Smooth muscle cell of the brain vasculature (primary cell): ENCODE measurements at regions not wholly inside any gene's neighbourhood (a gene's known extent, or its start where the extent isn't known, plus 50 kb on each side); places are given as distances from the start of the nearest gene placed in this dataset.
"Not testable (repeated sequence)": the region's sequence is repeated elsewhere in the genome, so short reads cannot be mapped to it uniquely, and the experiment has no call there.

Experiments used
- DNase-seq: peaks from one replicate; pipeline ENCODE4 v3.0.0-alpha.2; 2012; ENCODE audit warnings: low read depth, low spot score

GRCh38 chr18:8989855-8990254, 112.6 kb upstream of the NDUFV2 start:
- no peak for DNase-seq

- DNase-seq: no peak
Measured at GRCh38 chr18:8990276-8991031, 112.0 kb upstream of the NDUFV2 start.

GRCh38 chr18:8991155-8991554, 111.3 kb upstream of the NDUFV2 start:
- no peak for DNase-seq

- not testable (repeated sequence) for DNase-seq
Measured at GRCh38 chr18:8992500-8992899, 110.0 kb upstream of the NDUFV2 start.

DNA sequence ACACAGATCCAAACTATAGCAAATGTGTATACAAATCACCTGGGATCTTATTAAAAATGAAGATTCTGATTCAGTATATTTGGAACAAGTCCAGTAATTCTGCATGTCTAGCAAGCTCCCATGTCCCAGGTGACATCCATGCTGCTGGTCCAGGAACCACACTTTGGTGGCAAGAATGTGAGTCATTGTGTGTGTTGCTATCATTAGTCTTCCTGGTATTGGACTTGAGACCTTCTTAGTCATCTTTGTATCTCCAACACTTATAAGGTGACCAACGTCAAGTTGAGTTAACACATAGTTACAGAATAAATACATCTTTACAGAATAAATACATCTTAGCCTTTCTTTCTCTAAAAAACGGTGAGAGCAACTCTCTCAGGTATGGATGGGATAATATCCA, 107.9 kb upstream of the NDUFV2 start:
- DNase-seq: no peak

- no peak for DNase-seq
Measured at GRCh38 chr18:8995096-8995495, 107.4 kb upstream of the NDUFV2 start.

DNA sequence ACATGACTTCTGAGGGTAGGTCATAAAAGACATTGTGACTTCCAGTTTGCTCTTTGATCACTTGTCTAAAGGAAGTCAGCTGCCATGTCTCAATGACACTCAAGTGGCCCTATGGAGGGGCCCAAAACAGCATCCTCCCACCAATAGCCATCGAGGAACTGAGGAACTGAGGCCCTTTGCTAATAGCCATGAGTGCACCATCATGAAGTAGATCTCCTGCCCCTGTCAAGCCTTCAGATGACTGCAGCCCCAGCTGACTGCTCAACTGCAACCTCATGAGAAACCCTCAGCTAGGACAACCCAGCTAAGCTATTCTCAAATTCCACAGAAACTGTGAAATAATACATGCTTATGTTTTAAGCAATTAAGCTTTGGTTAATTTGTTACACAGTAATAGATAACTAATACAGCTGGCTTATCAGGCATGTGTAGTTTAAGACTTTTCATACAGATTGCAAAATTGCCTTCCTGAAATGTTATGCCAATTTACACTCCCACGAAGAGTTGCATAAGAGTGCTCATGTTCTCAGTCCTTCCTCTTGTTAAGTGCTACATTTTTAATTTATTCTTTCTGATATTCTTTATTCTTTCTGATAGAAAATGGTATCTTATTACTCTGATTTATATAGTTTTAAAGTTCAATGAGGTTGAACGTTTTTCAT, 105.6 kb upstream of the NDUFV2 start:
- DNase-seq: no peak

DNA sequence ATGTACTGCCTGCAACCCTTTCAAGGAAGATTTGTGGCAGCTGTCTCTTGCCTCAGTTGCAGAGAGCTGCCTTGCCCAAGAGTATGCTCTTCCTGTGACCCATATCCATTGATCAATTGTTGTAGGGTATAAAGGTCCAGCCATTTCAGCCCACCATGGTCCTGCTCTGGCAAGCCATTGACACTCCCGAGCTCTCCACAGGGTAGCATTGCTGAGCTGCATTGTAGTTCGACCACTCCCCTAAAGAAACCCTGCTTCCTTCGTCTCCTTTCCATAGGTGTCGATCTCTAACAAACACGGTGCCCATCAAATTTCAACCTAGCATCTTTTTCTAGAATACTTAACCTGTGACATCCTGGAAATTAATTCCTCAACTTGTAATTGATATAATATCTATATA, 104.9 kb upstream of the NDUFV2 start:
- no peak for DNase-seq

DNA sequence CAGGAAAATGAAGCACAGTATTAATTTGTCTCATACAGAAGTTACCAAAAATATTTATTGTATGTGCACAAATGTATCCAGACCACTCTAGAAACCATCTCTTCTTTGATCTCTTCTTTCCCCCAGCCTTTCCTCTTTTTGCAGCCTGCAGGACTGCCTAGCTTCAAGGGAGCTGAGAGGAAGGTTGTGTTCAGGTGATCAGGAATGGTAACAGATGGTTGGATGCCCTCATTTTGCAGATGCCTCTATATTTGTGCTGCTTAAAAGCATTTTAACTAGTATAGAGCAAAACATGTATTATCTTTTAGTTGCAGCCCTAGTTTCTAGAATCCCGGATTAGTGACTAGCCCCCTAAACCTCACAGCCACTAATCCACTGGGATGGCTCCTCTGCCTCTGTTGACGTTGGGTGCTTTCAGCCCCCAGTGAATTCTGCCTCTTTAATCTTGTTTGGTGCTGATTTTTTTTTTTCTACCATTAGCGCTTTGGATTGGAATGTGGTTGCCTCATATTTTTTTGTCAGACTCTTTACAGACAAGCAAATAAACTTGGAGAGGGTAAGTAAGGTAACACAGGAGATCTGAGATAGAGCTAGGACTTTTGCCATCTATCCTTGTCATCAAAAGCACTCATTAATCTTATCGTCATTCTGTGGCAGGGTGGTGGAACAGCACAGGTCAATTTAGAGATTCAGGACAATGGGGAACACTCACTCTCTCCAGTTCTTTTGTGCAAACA, 103.8 kb upstream of the NDUFV2 start:
- no peak for DNase-seq

DNA sequence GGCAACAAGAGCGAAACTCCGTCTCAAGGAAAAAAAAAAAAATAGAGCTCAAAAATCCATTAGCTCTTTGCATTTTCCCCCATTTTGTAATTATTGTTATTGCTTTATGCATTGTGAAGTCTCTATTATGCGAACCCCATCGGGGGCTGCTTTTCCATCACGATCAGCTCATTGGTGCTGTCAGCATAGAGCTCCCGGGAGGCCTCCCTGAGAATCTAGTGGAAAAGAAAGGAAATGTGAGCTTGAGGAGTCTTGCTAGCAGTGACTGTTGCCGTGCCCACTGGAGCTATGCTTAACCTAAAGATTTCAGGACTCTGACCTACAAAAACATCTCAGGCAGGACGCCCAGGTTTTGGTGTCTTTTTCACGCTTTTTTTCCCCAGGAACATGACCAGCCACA, 102.6 kb upstream of the NDUFV2 start:
- DNase-seq: no peak

- DNase-seq: no peak
Measured at GRCh38 chr18:9000733-9001132, 101.8 kb upstream of the NDUFV2 start.

- DNase-seq: no peak
Measured at GRCh38 chr18:9001209-9001608, 101.3 kb upstream of the NDUFV2 start.

DNA sequence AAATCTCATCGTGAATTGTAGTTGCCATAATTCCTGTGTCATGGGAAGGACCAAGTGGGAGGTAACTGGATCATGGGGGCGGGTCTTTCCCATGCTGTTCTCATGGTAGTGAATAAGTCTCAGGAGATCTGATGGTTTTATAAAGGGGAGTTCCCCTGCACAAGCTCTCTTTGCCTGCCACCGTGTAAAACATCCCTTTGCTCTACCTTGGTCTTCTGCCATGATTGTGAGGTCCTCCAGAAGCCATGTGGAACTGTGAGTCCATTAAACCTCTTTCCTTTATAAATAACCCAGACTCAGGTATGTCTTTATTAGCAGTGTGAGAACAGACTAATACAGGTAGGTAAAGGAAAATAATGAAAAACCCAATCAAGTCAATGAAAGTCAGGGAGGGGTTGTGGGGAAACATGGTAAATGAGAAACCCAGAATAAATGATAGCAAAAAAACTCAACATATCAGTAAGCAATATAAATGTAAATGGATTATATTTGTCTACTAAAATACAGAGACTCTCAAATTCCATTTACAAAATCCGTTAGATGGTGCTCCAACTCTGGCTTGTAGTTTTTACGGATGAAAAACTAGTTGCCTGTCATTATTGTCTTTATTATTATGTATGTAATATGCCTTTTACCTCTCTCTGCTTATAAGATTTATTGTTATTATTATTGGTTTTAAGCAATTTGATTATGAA, 98.9 kb upstream of the NDUFV2 start:
- DNase-seq: no peak

DNA sequence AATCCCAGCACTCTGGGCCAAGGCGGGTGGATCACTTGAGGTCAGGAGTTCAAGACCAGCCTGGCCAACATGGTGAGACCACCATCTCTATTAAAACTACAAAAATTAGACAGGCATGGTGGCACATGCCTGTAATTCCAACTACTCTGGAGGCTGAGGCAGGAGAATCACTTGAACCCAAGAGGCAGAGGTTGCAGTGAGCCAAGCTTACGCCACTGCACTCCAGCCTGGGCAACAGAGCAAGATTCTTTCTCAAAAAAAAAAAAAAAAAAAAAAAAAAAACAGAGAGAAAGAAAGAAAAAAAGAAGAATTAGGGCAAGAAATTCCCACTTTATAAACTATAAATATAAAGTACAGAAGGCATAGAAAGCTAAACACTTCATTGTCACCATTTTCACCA, 98.2 kb upstream of the NDUFV2 start:
- not testable (repeated sequence) for DNase-seq

GRCh38 chr18:9007700-9008099, 94.8 kb upstream of the NDUFV2 start:
- not testable (repeated sequence) for DNase-seq

DNA sequence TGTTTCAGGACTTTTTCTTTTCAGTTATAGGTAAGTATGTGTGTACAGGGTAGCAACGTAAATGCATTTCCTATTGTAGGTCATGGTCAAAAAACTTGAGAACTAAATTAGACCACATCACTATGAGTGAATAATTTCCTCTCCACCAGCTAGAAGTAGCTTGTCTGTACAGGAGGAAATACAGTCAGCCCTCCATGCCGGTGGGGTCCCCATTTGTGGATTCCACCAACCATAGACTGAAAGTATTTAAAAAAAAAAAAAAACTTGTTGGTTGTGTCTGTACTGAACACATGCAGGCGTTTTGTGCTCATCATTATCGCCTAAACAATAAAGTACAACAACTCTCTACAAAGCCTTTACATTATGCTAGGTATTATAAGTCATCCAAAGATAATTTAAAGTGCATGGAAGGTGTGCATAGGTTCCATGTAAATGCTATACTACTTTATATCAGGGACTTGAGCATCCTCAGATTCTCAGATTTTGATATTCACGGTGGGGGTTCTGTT, 94.2 kb upstream of the NDUFV2 start:
- no peak for DNase-seq

- DNase-seq: no peak
Measured at GRCh38 chr18:9008709-9009635, 93.5 kb upstream of the NDUFV2 start.

GRCh38 chr18:9009703-9010488, 92.6 kb upstream of the NDUFV2 start:
- DNase-seq: no peak

DNA sequence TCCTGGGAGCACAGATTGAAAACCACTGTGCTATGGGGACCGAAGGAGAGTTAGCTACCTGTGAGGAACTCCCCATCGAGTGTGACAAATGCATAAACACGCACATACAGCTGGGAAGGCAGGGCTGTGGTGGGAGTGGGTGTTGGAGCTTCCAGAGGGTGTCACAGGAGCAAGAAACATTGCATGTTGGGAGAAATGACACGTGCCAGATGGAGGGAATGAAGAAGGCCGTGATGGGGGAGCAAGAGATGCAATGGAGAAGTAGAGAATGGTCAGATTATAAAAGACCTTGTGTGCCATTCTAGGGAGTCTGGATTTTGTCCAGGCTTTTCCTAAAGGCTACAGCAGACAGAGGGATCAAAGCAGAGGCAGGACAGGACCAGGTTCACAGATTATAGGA, 91.1 kb upstream of the NDUFV2 start:
- no peak for DNase-seq

DNA sequence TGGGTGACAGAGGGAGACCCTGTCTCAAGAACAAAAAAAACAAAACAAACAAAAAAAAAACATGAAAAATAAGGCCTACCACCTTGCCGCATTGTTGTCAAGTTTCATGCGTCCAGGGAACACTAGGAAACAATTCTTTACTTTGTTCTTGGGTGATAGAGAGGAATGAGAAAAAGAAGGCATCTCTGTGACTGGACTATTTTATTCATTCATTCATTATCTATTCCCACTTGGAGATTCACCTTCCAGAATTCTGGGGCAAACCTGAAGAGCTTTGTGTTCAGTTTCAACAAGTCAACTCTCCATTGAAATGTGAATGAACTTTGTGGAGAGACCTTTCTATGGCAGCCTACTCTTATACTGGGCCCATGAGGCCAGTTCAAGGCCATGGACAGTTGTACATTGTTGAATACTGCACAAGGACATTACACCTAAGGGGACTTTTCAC, 88.5 kb upstream of the NDUFV2 start:
- DNase-seq: no peak
